C4-2B (cell line): ENCODE measurements at regions not wholly inside any gene's neighbourhood (a gene's known extent, or its start where the extent isn't known, plus 50 kb on each side); places are given as distances from the start of the nearest gene placed in this dataset.

Experiments
- ZFX ChIP-seq: fragments of 450-650 bp; IDR thresholded peaks from 2 replicates; pipeline ENCODE4 v1.6.1; 2017
- TF ChIP-seq, protein P1 (sequence below): fragments of 450-650 bp; conservative IDR thresholded peaks from 2 replicates; pipeline ENCODE4 v1.5.1; 2017; ENCODE audit warnings: mild to moderate bottlenecking

DNA sequence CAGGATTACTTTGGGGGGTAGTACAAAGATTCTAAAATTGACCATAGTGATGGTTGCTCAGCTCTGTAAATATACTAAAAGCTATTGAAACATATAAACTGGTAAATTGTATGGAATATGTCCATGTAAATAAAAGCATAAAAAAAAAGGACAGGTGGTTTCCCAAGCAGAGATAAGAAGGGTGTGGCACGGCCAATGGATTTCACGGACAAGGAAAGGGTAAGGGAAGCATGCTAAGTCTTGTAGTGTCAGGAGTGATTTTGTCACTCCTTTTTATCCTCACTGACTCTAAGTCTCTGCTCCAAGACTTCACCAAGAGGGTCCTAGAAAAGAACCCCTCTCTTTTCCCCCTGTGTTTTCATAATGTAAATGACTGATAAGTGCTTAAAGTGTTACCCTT lies 229.2 kb downstream of the SPTSSA start:
- TF ChIP-seq, protein P1, sequence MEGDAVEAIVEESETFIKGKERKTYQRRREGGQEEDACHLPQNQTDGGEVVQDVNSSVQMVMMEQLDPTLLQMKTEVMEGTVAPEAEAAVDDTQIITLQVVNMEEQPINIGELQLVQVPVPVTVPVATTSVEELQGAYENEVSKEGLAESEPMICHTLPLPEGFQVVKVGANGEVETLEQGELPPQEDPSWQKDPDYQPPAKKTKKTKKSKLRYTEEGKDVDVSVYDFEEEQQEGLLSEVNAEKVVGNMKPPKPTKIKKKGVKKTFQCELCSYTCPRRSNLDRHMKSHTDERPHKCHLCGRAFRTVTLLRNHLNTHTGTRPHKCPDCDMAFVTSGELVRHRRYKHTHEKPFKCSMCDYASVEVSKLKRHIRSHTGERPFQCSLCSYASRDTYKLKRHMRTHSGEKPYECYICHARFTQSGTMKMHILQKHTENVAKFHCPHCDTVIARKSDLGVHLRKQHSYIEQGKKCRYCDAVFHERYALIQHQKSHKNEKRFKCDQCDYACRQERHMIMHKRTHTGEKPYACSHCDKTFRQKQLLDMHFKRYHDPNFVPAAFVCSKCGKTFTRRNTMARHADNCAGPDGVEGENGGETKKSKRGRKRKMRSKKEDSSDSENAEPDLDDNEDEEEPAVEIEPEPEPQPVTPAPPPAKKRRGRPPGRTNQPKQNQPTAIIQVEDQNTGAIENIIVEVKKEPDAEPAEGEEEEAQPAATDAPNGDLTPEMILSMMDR, result no peak
- no peak for TF ChIP-seq ZFX
